ENCODE measurements at regions not wholly inside any gene's neighbourhood (a gene's known extent, or its start where the extent isn't known, plus 50 kb on each side); places are given as distances from the start of the nearest gene placed in this dataset.
"Not testable (repeated sequence)": the region's sequence is repeated elsewhere in the genome, so short reads cannot be mapped to it uniquely, and the experiment has no call there.

- no peak for DNase-seq (ENCODE audit: low read depth in 2 of 2)
Measured at GRCh38 chr18:73544032-73544431, 603.6 kb downstream of the FBXO15 start.

GRCh38 chr18:73535990-73536389 lies 611.6 kb downstream of the FBXO15 start:
- no peak for DNase-seq (ENCODE audit: low read depth in 2 of 2)

GRCh38 chr18:73535189-73535588 lies 612.4 kb downstream of the FBXO15 start:
- DNase-seq (ENCODE audit: low read depth in 2 of 2) = no peak

GRCh38 chr18:73531601-73532000 lies 616.0 kb downstream of the FBXO15 start:
- DNase-seq (ENCODE audit: low read depth in 2 of 2) = no peak

- no peak for DNase-seq (ENCODE audit: low read depth in 2 of 2)
Measured at GRCh38 chr18:73528066-73528465, 619.6 kb downstream of the FBXO15 start.

- no peak for DNase-seq (ENCODE audit: low read depth in 2 of 2)
Measured at GRCh38 chr18:73520229-73520628, 627.4 kb downstream of the FBXO15 start.

GRCh38 chr18:73516056-73516455 lies 631.6 kb downstream of the FBXO15 start:
- not testable (repeated sequence) for DNase-seq (ENCODE audit: low read depth in 2 of 2)

- no peak for DNase-seq (ENCODE audit: low read depth in 2 of 2)
Measured at GRCh38 chr18:73514449-73514848, 633.2 kb downstream of the FBXO15 start.

- no peak for DNase-seq (ENCODE audit: low read depth in 2 of 2)
Measured at GRCh38 chr18:73511771-73512503, 635.7 kb downstream of the FBXO15 start.

GRCh38 chr18:73509460-73509859 lies 638.2 kb downstream of the FBXO15 start:
- no peak for DNase-seq (ENCODE audit: low read depth in 2 of 2)

- DNase-seq (ENCODE audit: low read depth in 2 of 2) = no peak
Measured at GRCh38 chr18:73503326-73503725, 635.5 kb upstream of the NETO1 start.

- no peak for DNase-seq (ENCODE audit: low read depth in 2 of 2)
Measured at GRCh38 chr18:73487966-73488365, 620.2 kb upstream of the NETO1 start.

- no peak for DNase-seq (ENCODE audit: low read depth in 2 of 2)
Measured at GRCh38 chr18:73485166-73485565, 617.4 kb upstream of the NETO1 start.

- no peak for DNase-seq (ENCODE audit: low read depth in 2 of 2)
Measured at GRCh38 chr18:73482901-73483300, 615.1 kb upstream of the NETO1 start.

GRCh38 chr18:73479477-73479876 lies 611.7 kb upstream of the NETO1 start:
- no peak for DNase-seq (ENCODE audit: low read depth in 2 of 2)

GRCh38 chr18:73478191-73478590 lies 610.4 kb upstream of the NETO1 start:
- DNase-seq (ENCODE audit: low read depth in 2 of 2) = no peak

- no peak for DNase-seq (ENCODE audit: low read depth in 2 of 2)
Measured at GRCh38 chr18:73476031-73476430, 608.2 kb upstream of the NETO1 start.

GRCh38 chr18:73462092-73462491 lies 594.3 kb upstream of the NETO1 start:
- DNase-seq (ENCODE audit: low read depth in 2 of 2) = no peak

GRCh38 chr18:73461780-73462059 lies 593.9 kb upstream of the NETO1 start:
- DNase-seq (ENCODE audit: low read depth in 2 of 2) = no peak

- DNase-seq (ENCODE audit: low read depth in 2 of 2) = no peak
Measured at GRCh38 chr18:73461038-73461779, 593.4 kb upstream of the NETO1 start.

- DNase-seq (ENCODE audit: low read depth in 2 of 2) = no peak
Measured at GRCh38 chr18:73458186-73458964, 590.6 kb upstream of the NETO1 start.

- no peak for DNase-seq (ENCODE audit: low read depth in 2 of 2)
Measured at GRCh38 chr18:73456643-73457042, 588.9 kb upstream of the NETO1 start.

GRCh38 chr18:73452866-73453265 lies 585.1 kb upstream of the NETO1 start:
- DNase-seq (ENCODE audit: low read depth in 2 of 2) = no peak
